ENCODE measurements at regions not wholly inside any gene's neighbourhood (a gene's known extent, or its start where the extent isn't known, plus 50 kb on each side); places are given as distances from the start of the nearest gene placed in this dataset.
"Not testable (repeated sequence)": the region's sequence is repeated elsewhere in the genome, so short reads cannot be mapped to it uniquely, and the experiment has no call there.

- no peak for DNase-seq (ENCODE audit: low spot score)
Measured at GRCh38 chr15:35992791-35993190, 446.8 kb upstream of the DPH6 start.

GRCh38 chr15:35993196-35993595 lies 447.2 kb upstream of the DPH6 start:
- no peak for DNase-seq (ENCODE audit: low spot score)

GRCh38 chr15:35994876-35995275 lies 448.9 kb upstream of the DPH6 start:
- DNase-seq (ENCODE audit: low spot score) = no peak

GRCh38 chr15:35998663-35999602 lies 453.0 kb upstream of the DPH6 start:
- DNase-seq (ENCODE audit: low spot score) = no peak

- DNase-seq (ENCODE audit: low spot score) = no peak
Measured at GRCh38 chr15:36004891-36005490, 459.0 kb upstream of the DPH6 start.

GRCh38 chr15:36005542-36005941 lies 459.6 kb upstream of the DPH6 start:
- DNase-seq (ENCODE audit: low spot score) = no peak

- no peak for DNase-seq (ENCODE audit: low spot score)
Measured at GRCh38 chr15:36007699-36008098, 461.7 kb upstream of the DPH6 start.

- DNase-seq (ENCODE audit: low spot score) = no peak
Measured at GRCh38 chr15:36008719-36009118, 462.8 kb upstream of the DPH6 start.

- no peak for DNase-seq (ENCODE audit: low spot score)
Measured at GRCh38 chr15:36024031-36024688, 478.2 kb upstream of the DPH6 start.

GRCh38 chr15:36026627-36027283 lies 480.8 kb upstream of the DPH6 start:
- DNase-seq (ENCODE audit: low spot score) = no peak

GRCh38 chr15:36029606-36030210 lies 483.7 kb upstream of the DPH6 start:
- DNase-seq (ENCODE audit: low spot score) = no peak

- no peak for DNase-seq (ENCODE audit: low spot score)
Measured at GRCh38 chr15:36039996-36040572, 494.1 kb upstream of the DPH6 start.

- DNase-seq (ENCODE audit: low spot score) = not testable (repeated sequence)
Measured at GRCh38 chr15:36047018-36047716, 501.2 kb upstream of the DPH6 start.

GRCh38 chr15:36050899-36051298 lies 504.9 kb upstream of the DPH6 start:
- no peak for DNase-seq (ENCODE audit: low spot score)

GRCh38 chr15:36052641-36053040 lies 506.7 kb upstream of the DPH6 start:
- not testable (repeated sequence) for DNase-seq (ENCODE audit: low spot score)

GRCh38 chr15:36053746-36054145 lies 507.8 kb upstream of the DPH6 start:
- no peak for DNase-seq (ENCODE audit: low spot score)

- no peak for DNase-seq (ENCODE audit: low spot score)
Measured at GRCh38 chr15:36059596-36059995, 513.6 kb upstream of the DPH6 start.

GRCh38 chr15:36062357-36062756 lies 516.4 kb upstream of the DPH6 start:
- DNase-seq (ENCODE audit: low spot score) = no peak

GRCh38 chr15:36066757-36067156 lies 512.7 kb upstream of the CDIN1 start:
- DNase-seq (ENCODE audit: low spot score) = no peak

- no peak for DNase-seq (ENCODE audit: low spot score)
Measured at GRCh38 chr15:36067483-36068274, 511.7 kb upstream of the CDIN1 start.
